Fibroblast of lung (primary cell): ENCODE measurements at regions not wholly inside any gene's neighbourhood (a gene's known extent, or its start where the extent isn't known, plus 50 kb on each side); places are given as distances from the start of the nearest gene placed in this dataset.

ENCODE experiments used
- DNase-seq, 2 donors: peaks; one replicate each; pipeline versions ENCODE4 v3.0.0 to v3.0.0-alpha.2; 2010; ENCODE audit warnings: low read depth in 2 of 2
- H2AFZ ChIP-seq: 2 replicates; pipeline ENCODE4 v1.5.1; 2012; ENCODE audit warnings: low read length, control low read depth, inconsistent platforms
- H3K27ac ChIP-seq: 2 replicates; pipeline ENCODE4 v1.5.1; 2011; ENCODE audit warnings: low read length, control low read depth; ENCODE audit not compliant: insufficient read depth
- H3K27me3 ChIP-seq: 2 replicates; pipeline ENCODE4 v1.5.1; 2011; ENCODE audit warnings: mild to moderate bottlenecking, low read length; ENCODE audit not compliant: control insufficient read depth, insufficient read depth
- H3K36me3 ChIP-seq: 2 replicates; pipeline ENCODE4 v1.5.1; 2011; ENCODE audit warnings: low read length; ENCODE audit not compliant: control insufficient read depth, insufficient read depth
- H3K4me1 ChIP-seq: 2 replicates; pipeline ENCODE4 v1.5.1; 2011; ENCODE audit warnings: low read length; ENCODE audit not compliant: control insufficient read depth, insufficient read depth; ENCODE audit errors: extremely low read depth
- H3K4me2 ChIP-seq: 2 replicates; pipeline ENCODE4 v1.5.1; 2011; ENCODE audit warnings: low read length, control low read depth; ENCODE audit not compliant: insufficient read depth; ENCODE audit errors: extremely low read depth
- H3K4me3 ChIP-seq, 4 experiments: fragments of 200-600 bp in 1 of 4; sonication (generic) in 1 of 4; replicated peaks in 1 of 4; 2 replicates each; pipeline ENCODE4 v1.5.1; 2011 to 2016; ENCODE audit warnings: low read length in 4 of 4, low read depth in 3 of 4, mild to moderate bottlenecking in 3 of 4, control low read depth in 2 of 4, inconsistent platforms in 1 of 4, mixed read lengths in 1 of 4; ENCODE audit not compliant: insufficient read depth in 1 of 4; ENCODE audit errors: control extremely low read depth in 1 of 4
- H3K79me2 ChIP-seq: 2 replicates; pipeline ENCODE4 v1.5.1; 2012; ENCODE audit warnings: mild to moderate bottlenecking, low read length, inconsistent platforms; ENCODE audit not compliant: control insufficient read depth, insufficient read depth
- H3K9ac ChIP-seq: 2 replicates; pipeline ENCODE4 v1.5.1; 2011; ENCODE audit warnings: mild to moderate bottlenecking, low read length, control low read depth; ENCODE audit not compliant: insufficient read depth
- H3K9me3 ChIP-seq: 2 replicates; pipeline ENCODE4 v1.5.1; 2012; ENCODE audit warnings: low read depth, low read length; ENCODE audit not compliant: control insufficient read depth, insufficient read depth
- H4K20me1 ChIP-seq: 2 replicates; pipeline ENCODE4 v1.5.1; 2011; ENCODE audit warnings: low read length; ENCODE audit not compliant: control insufficient read depth, insufficient read depth; ENCODE audit errors: extremely low read depth
- EZH2 ChIP-seq: IDR thresholded peaks from 2 replicates; pipeline ENCODE4 v1.5.1; 2012; ENCODE audit warnings: low read length, control low read depth, mild to moderate bottlenecking; ENCODE audit errors: missing control alignments
- TF ChIP-seq, protein P1 (sequence below), 2 donors: IDR thresholded peaks in 1 of 2; conservative IDR thresholded peaks in 1 of 2; 1 replicate in 1 of 2; 2 replicates in 1 of 2; pipeline ENCODE4 v1.5.1; 2011 to 2012; ENCODE audit warnings: low read length in 2 of 2, control low read depth in 1 of 2, inconsistent platforms in 1 of 2, low read depth in 1 of 2, mild to moderate bottlenecking in 1 of 2

DNA sequence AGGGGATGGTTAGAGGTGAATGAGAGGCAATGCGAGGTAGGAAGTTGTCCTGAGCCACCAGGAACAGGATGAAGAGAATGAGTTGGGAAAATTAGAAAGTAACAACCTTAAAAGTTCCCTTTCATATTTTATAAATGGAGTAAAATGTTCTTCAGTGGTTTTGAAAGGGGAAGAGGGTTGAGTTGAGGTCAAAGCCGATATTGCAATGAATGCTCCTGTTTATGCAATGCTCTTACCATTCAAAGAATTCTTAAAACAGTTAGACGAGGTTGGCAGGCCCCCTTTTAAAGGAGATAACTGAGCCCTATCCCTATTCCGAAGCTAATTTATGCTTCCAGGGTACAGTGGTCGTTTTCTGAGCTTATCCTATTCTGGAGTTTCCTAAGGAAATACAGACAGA is 2110.3 kb upstream of the CELF4 start:
- Histone ChIP-seq H3K9ac (no peak overlapping the region), H3K4me1 (no peaks in the 10 kb centered on the region), H3K79me2 (no peaks in the 10 kb centered on the region), H2AFZ (no peak overlapping the region), H3K27ac (no peak overlapping the region), H4K20me1 (no peaks in the 10 kb centered on the region), H3K4me3 (no peak overlapping the region), H3K36me3 (no peaks in the 10 kb centered on the region), H3K27me3 (no peaks in the 10 kb centered on the region), H3K4me2 (no peak overlapping the region), H3K9me3 (no peaks in the 10 kb centered on the region)
- TF ChIP-seq, protein P1, sequence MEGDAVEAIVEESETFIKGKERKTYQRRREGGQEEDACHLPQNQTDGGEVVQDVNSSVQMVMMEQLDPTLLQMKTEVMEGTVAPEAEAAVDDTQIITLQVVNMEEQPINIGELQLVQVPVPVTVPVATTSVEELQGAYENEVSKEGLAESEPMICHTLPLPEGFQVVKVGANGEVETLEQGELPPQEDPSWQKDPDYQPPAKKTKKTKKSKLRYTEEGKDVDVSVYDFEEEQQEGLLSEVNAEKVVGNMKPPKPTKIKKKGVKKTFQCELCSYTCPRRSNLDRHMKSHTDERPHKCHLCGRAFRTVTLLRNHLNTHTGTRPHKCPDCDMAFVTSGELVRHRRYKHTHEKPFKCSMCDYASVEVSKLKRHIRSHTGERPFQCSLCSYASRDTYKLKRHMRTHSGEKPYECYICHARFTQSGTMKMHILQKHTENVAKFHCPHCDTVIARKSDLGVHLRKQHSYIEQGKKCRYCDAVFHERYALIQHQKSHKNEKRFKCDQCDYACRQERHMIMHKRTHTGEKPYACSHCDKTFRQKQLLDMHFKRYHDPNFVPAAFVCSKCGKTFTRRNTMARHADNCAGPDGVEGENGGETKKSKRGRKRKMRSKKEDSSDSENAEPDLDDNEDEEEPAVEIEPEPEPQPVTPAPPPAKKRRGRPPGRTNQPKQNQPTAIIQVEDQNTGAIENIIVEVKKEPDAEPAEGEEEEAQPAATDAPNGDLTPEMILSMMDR (conservative IDR thresholded peaks at IDR 0.05 in 1 of 2, IDR thresholded peaks at IDR 0.05 in 1 of 2; ENCODE audit: low read depth in 1 of 2, low read length in 2 of 2), result no peak
- TF ChIP-seq EZH2, result no peak
- no peak for DNase-seq

DNA sequence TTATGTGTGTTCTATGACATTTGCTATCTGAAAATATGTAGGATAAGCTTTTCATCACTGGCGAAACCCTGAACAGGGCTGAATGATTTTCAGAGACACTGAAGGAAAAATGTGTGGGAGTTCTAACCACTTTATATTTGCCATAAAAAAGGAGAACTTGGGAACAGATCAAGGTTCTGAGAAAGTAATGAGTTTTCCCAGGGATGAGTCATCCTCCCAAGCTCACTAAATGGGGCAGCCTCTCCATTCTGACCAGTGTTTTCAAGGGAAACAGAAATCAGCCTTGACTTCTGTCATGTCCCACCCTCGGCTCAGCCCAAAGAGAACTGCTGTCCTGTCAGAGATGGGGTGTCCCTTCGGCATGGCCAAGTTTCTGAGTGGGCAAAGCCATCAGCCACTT is 2109.8 kb upstream of the CELF4 start:
- no peaks in the 10 kb centered on the region for H3K27me3 ChIP-seq
- H3K4me2 ChIP-seq, result no peak overlapping the region
- TF ChIP-seq, protein P1 (conservative IDR thresholded peaks at IDR 0.05 in 1 of 2, IDR thresholded peaks at IDR 0.05 in 1 of 2; ENCODE audit: low read depth in 1 of 2, low read length in 2 of 2), result no peak
- TF ChIP-seq EZH2, result no peak
- H3K79me2 ChIP-seq, result no peaks in the 10 kb centered on the region
- no peak overlapping the region for H3K9ac ChIP-seq
- H3K27ac ChIP-seq, result no peak overlapping the region
- H3K9me3 ChIP-seq, result no peaks in the 10 kb centered on the region
- H2AFZ ChIP-seq, result no peak overlapping the region
- peak; percentile 63 to 79 for DNase-seq
- no peaks in the 10 kb centered on the region for H3K36me3 ChIP-seq
- no peaks in the 10 kb centered on the region for H3K4me1 ChIP-seq
- H4K20me1 ChIP-seq, result no peaks in the 10 kb centered on the region
- no peak overlapping the region for H3K4me3 ChIP-seq

DNA sequence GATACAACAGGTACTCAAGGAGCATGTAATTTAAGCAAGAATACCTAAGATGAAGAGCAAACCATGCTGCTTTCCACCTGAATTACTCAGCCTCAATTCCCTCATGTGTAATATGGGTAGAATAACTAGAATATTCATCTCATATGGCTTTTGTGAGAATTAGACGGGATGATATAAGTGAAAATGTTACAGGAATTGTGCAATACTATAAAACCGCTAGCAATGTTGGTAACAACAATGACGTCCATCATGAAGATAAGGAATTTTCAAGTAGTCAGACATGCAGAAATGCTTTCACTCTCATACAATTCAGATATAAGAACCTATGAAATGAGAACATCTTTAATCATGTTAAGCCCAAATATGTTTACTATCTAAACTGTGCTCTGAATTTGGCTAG is 2106.6 kb upstream of the CELF4 start:
- no peaks in the 10 kb centered on the region for H3K4me1 ChIP-seq
- no peaks in the 10 kb centered on the region for H3K9me3 ChIP-seq
- no peaks in the 10 kb centered on the region for H4K20me1 ChIP-seq
- TF ChIP-seq EZH2, result no peak
- TF ChIP-seq, protein P1 (conservative IDR thresholded peaks at IDR 0.05 in 1 of 2, IDR thresholded peaks at IDR 0.05 in 1 of 2; ENCODE audit: low read depth in 1 of 2, low read length in 2 of 2), result no peak
- peak in 1 of 2 donors; percentile 70 for DNase-seq
- H2AFZ ChIP-seq, result no peak overlapping the region
- no peaks in the 10 kb centered on the region for H3K36me3 ChIP-seq
- no peak overlapping the region for H3K4me3 ChIP-seq
- H3K27me3 ChIP-seq, result no peaks in the 10 kb centered on the region
- no peak overlapping the region for H3K9ac ChIP-seq
- no peak overlapping the region for H3K27ac ChIP-seq
- H3K4me2 ChIP-seq, result no peak overlapping the region
- H3K79me2 ChIP-seq, result no peaks in the 10 kb centered on the region
